ENCODE measurements at regions not wholly inside any gene's neighbourhood (a gene's known extent, or its start where the extent isn't known, plus 50 kb on each side); places are given as distances from the start of the nearest gene placed in this dataset.

- no peak for DNase-seq
- H3K27ac Mint-ChIP-seq = no peak overlapping the region
- H3K4me1 Mint-ChIP-seq = peaks cover 26% of the 10 kb centered on the region
- no peaks in the 10 kb centered on the region for H3K27me3 Mint-ChIP-seq (ENCODE audit: low read depth, poor library complexity)
- no peak overlapping the region for H3K4me3 Mint-ChIP-seq
- H3K9me3 Mint-ChIP-seq = no peaks in the 10 kb centered on the region
- no peaks in the 10 kb centered on the region for H3K36me3 Mint-ChIP-seq (ENCODE audit: low read depth)
- TF ChIP-seq CTCF (IDR thresholded peaks at IDR 0.05) = no peak
Measured at GRCh38 chr1:173427146-173428054, 49.7 kb upstream of the PRDX6 start.

Data from nephron progenitor cell (in vitro differentiated cells).